ENCODE measurements at regions not wholly inside any gene's neighbourhood (a gene's known extent, or its start where the extent isn't known, plus 50 kb on each side); places are given as distances from the start of the nearest gene placed in this dataset.

- H3K4me1 ChIP-seq (ENCODE audit: control insufficient read depth, insufficient read depth, low read length) = no peaks in the 10 kb centered on the region
- H3K27ac ChIP-seq (ENCODE audit: low read length) = no peak overlapping the region
- intact Hi-C loops (cut with micrococcal nuclease; ENCODE audit: unreplicated experiment) = no loop called here
- H3K4me3 ChIP-seq (ENCODE audit: low read depth in 2 of 2, low read length in 2 of 2) = no peak overlapping the region
- ChIA-PET CTCF (no interaction called here), POLR2A (no interaction called here)
- no TSS peak for BruUV-seq (replicated peaks)
- H3K27me3 ChIP-seq (ENCODE audit: control insufficient read depth, insufficient read depth, low read length) = no peaks in the 10 kb centered on the region
- TF ChIP-seq POLR2AphosphoS5 (IDR thresholded peaks at IDR 0.05; ENCODE audit: low read depth, low read length) (no peak), CTCF (IDR thresholded peaks at IDR 0.05) (no peak), SIN3A (IDR thresholded peaks at IDR 0.05; ENCODE audit: borderline replicate concordance, insufficient read depth, low read depth, low read length) (no peak), TCF7L2 (IDR thresholded peaks at IDR 0.05; ENCODE audit: low read depth, low read length) (no peak), REST (IDR thresholded peaks at IDR 0.05; ENCODE audit: insufficient read depth in 1 of 2, low read depth in 2 of 2, low read length in 1 of 2) (no peak)
- in situ Hi-C loops (cut with HindIII; ENCODE audit: low pct_unique_long_range_greater_than_20kb, low sequenced_read_pairs) = no loop called here
- DNase-seq (ENCODE audit: low read depth, low spot score) (no peak), ATAC-seq (no peak)
- 0 out of 2 replicates have a peak, but pooled peaks cover 4% of the 10 kb centered on the region for H3K9me3 ChIP-seq (ENCODE audit: control insufficient read depth, insufficient read depth, low read depth, low read length)
- no peaks in the 10 kb centered on the region for H3K36me3 ChIP-seq (ENCODE audit: control insufficient read depth, insufficient read depth, low read length)
Observed at GRCh38 chr17:13671771-13672170, 70.0 kb upstream of the HS3ST3A1 start.

- POLR2A ChIA-PET = no interaction called here
- H3K9me3 ChIP-seq (ENCODE audit: control insufficient read depth, insufficient read depth, low read depth, low read length) = no peaks in the 10 kb centered on the region
- DNase-seq (ENCODE audit: low read depth, low spot score) (no peak), ATAC-seq (no peak)
- BruUV-seq (replicated peaks) = no TSS peak
- CTCF ChIA-PET = no interaction called here
- no peak overlapping the region for H3K4me3 ChIP-seq (ENCODE audit: low read depth in 2 of 2, low read length in 2 of 2)
- in situ Hi-C loops (cut with HindIII; ENCODE audit: low pct_unique_long_range_greater_than_20kb, low sequenced_read_pairs) = no loop called here
- no peak overlapping the region for H3K27ac ChIP-seq (ENCODE audit: low read length)
- TF ChIP-seq SIN3A (IDR thresholded peaks at IDR 0.05; ENCODE audit: borderline replicate concordance, insufficient read depth, low read depth, low read length) (no peak), REST (IDR thresholded peaks at IDR 0.05; ENCODE audit: insufficient read depth in 1 of 2, low read depth in 2 of 2, low read length in 1 of 2) (no peak), POLR2AphosphoS5 (IDR thresholded peaks at IDR 0.05; ENCODE audit: low read depth, low read length) (no peak), CTCF (IDR thresholded peaks at IDR 0.05) (no peak), TCF7L2 (IDR thresholded peaks at IDR 0.05; ENCODE audit: low read depth, low read length) (no peak)
- intact Hi-C loops (cut with micrococcal nuclease; ENCODE audit: unreplicated experiment) = no loop called here
- no peaks in the 10 kb centered on the region for H3K36me3 ChIP-seq (ENCODE audit: control insufficient read depth, insufficient read depth, low read length)
- H3K4me1 ChIP-seq (ENCODE audit: control insufficient read depth, insufficient read depth, low read length) = no peaks in the 10 kb centered on the region
- no peaks in the 10 kb centered on the region for H3K27me3 ChIP-seq (ENCODE audit: control insufficient read depth, insufficient read depth, low read length)
Observed at GRCh38 chr17:13678361-13678760, 76.6 kb upstream of the HS3ST3A1 start.
